HG03039 (cell line): ENCODE measurements at regions not wholly inside any gene's neighbourhood (a gene's known extent, or its start where the extent isn't known, plus 50 kb on each side); places are given as distances from the start of the nearest gene placed in this dataset.

ENCODE experiments used
- ATAC-seq: cut with Tn5 transposase; IDR thresholded peaks from one replicate; pipeline ENCODE4 v1.9.1; 2021; ENCODE audit warnings: mild to moderate bottlenecking, moderate library complexity; ENCODE audit not compliant: unreplicated experiment

GRCh38 chr4:81647388-81647787 is 175.7 kb upstream of the RASGEF1B start:
- no peak for ATAC-seq

GRCh38 chr4:81642543-81642942 is 170.8 kb upstream of the RASGEF1B start:
- ATAC-seq, result no peak

GRCh38 chr4:81639248-81639647 is 167.5 kb upstream of the RASGEF1B start:
- no peak for ATAC-seq

GRCh38 chr4:81638698-81639097 is 167.0 kb upstream of the RASGEF1B start:
- ATAC-seq, result no peak

- peak; percentile 86 for ATAC-seq
Measured at GRCh38 chr4:81635739-81636138, 164.0 kb upstream of the RASGEF1B start.

- no peak for ATAC-seq
Measured at GRCh38 chr4:81634766-81635549, 163.3 kb upstream of the RASGEF1B start.

- no peak for ATAC-seq
Measured at GRCh38 chr4:81634165-81634564, 162.5 kb upstream of the RASGEF1B start.

GRCh38 chr4:81632581-81633299 is 161.0 kb upstream of the RASGEF1B start:
- ATAC-seq, result no peak

- no peak for ATAC-seq
Measured at GRCh38 chr4:81631958-81632441, 160.3 kb upstream of the RASGEF1B start.

GRCh38 chr4:81629366-81629765 is 157.7 kb upstream of the RASGEF1B start:
- ATAC-seq, result no peak

GRCh38 chr4:81628489-81628888 is 156.8 kb upstream of the RASGEF1B start:
- ATAC-seq, result no peak

- no peak for ATAC-seq
Measured at GRCh38 chr4:81627590-81627989, 155.9 kb upstream of the RASGEF1B start.

- no peak for ATAC-seq
Measured at GRCh38 chr4:81626851-81627250, 155.1 kb upstream of the RASGEF1B start.

GRCh38 chr4:81625422-81626417 is 154.0 kb upstream of the RASGEF1B start:
- ATAC-seq, result no peak

GRCh38 chr4:81623434-81623833 is 151.7 kb upstream of the RASGEF1B start:
- ATAC-seq, result no peak

GRCh38 chr4:81622474-81623184 is 150.9 kb upstream of the RASGEF1B start:
- ATAC-seq, result no peak

- ATAC-seq, result no peak
Measured at GRCh38 chr4:81622028-81622427, 150.3 kb upstream of the RASGEF1B start.

- ATAC-seq, result no peak
Measured at GRCh38 chr4:81621490-81621889, 149.8 kb upstream of the RASGEF1B start.

- no peak for ATAC-seq
Measured at GRCh38 chr4:81620442-81620841, 148.7 kb upstream of the RASGEF1B start.

- no peak for ATAC-seq
Measured at GRCh38 chr4:81617545-81617944, 145.8 kb upstream of the RASGEF1B start.
